NCI-H1092 (cell line): ENCODE measurements at regions not wholly inside any gene's neighbourhood (a gene's known extent, or its start where the extent isn't known, plus 50 kb on each side); places are given as distances from the start of the nearest gene placed in this dataset.

ENCODE experiments used
- DNase-seq: peaks from one replicate; lab custom pipeline; 2025; lab: John Stamatoyannopoulos, UW

DNA sequence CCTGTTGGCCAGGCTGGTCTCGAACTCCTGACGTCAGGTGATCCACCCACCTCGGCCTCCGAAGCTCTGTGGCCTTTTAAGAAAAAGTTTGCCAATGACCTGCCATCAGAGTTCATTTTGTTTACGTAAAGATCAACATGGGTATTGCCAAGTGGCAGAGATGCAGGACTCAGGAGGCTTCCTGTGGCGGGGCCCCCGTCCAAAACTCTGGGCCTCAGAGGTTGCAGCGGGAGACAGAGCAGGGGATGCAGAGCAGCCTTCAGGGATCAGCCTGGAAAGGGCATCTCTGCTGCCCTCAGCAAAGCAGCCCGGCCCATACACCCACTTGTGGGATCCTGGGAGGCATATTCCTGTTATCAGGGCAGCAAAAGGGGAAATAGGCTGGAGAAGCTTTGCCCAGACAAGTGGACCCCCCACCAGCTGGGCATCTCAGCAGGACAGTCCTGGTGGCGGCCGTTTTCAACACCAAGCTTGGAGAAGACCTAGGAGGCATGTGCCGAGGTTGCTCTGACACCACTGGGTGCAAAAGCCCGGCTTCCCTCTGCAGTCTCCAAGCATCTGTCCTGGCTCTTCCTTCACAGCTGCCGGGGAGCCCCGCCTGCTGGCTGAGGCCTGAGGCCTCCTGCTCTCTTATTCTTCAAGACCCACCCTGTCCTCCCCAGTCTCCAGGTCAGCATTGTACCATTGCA is 1152.4 kb downstream of the BRD1 start:
- DNase-seq, result no peak

DNA sequence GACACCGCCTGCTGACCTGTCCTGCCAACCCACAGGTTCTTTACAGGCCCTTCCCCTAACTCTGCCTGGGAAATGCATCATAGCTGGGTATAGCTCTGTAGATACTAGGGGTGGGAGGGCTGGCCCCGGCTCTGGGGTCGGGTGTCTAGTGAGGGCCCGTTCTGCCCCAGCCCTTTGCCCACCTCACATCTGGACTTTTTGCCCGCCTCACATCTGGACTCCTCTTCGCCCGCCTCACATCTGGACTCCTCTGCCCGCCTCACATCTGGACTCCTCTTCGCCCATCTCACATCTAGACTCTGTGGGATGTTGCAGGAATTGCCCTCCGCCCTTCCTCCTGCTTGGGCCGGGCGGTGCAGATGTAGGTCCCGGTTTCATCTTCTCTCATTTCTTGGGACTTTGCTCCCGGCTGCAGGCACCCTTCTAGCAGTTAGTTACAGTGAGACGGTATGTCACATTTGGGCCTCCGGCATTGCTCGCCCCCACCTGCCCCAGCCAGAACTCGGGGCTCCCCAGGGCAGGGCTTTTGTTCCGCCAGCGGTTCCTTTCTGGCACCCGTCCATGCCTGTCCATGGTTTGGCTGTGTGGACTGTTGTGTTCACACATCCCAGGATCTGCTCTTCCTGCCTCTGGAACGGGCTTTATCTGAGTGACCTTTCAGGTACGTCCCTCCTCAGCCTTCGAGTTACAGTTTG is 1153.7 kb downstream of the BRD1 start:
- no peak for DNase-seq

DNA sequence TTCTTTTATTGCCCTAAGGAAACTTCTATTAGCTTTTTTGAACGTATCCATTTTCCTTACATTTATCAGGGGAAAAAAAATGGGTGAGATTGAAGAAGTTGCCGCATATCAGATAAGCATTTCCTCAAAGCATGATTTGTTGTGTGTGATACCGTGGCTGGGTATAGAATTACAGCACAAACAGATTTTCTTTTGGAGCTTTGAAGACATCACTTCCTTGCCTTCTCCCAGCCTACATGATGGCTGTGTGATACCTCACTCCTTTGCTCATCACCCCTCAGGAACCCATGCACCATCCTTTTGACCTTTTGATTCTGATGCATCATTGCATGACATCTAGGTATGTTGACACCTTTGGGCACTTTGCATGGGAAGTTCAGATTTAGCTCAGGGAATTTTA is 1155.3 kb downstream of the BRD1 start:
- no peak for DNase-seq

DNA sequence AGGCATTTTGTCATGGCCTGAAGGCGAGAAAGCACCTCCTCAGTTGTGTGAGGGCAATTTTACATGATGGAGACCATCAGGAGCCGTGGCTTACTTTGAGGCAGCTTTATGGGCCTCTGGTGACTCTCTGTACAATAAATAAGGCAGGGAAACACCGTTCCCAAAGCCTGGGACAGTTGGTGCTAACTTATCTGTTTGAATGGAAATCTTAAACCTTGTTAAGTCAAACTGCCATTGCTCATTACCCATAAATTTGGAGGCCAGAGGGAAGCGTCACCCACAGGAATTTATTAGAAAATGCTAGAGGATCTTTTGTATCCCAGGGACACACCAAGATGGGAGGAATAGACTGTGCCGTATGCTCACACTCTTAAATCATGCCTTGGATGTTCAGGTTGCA is 1156.9 kb downstream of the BRD1 start:
- DNase-seq, result no peak

DNA sequence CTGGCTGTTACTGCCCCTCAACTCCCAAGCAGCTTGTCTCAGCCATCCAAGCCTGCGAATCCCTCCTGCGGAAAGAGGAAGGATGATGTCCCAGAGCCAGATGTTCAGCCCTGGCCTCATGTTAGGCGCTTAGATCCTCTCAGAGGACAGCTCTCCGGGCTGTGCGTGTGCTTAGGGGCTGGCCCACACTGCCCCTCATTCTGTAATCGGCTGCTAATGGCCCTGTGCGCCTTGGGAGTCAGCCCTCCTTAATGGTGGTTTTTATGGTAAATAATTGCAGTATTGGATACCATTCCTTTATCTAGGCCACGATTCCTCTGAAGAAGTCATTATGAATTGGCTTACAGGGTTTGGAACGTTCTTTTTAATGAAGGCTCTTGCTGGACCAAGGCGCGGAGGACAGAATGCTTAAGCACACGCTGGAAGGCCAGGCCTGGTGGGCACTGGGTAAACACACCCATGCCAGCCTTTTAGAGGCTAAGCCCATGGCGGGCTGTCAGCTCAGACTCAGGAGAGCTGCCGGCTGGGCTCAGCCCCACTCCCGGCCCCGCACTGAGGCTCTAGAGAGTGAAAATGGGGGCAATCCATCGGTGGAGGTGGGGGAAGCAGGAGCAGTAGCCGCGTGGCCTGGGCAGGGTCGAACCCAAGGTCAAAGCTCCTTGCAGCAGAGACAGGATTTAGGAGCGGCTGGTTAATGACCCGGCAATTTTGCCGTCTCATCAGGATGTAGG is 1157.5 kb downstream of the BRD1 start:
- no peak for DNase-seq

DNA sequence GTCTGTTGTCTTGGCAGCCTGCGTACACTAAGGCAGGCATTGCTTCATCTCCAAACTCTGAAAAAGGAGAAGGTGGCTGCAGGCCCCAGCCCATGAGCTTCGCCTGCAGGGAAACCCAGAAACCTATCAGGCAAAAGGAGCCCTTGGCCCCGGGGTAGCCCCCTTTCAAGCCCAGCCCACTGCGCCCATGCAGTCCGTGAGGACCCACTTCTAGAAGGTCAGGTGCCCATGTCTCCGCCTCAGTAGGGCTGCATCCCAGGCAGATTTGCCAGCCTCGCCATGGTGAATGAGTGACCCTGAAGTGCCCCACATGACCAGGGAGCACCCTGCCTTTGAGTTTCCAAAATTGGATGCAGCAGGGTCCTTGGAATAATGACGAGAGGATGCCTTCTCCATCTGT is 1158.4 kb downstream of the BRD1 start:
- DNase-seq, result no peak

DNA sequence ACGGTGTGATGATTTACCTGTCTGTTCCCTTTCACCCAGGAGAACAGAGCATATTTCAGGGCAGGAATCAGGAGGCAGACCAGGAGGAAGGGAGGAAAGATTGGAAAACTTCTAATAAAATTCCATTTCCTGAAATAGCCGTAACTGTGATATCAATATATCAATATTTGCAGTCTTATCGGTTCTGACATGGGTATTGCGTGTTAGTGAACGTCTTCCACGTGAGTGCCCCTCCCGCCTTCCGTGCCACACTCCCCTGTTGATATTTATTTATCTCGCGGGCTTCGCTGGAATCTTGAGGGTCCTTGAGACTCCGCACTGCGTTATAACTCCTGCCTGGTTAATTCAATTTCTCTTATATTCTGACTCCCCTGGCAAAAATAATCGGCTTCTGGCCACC is 1160.4 kb downstream of the BRD1 start:
- no peak for DNase-seq

DNA sequence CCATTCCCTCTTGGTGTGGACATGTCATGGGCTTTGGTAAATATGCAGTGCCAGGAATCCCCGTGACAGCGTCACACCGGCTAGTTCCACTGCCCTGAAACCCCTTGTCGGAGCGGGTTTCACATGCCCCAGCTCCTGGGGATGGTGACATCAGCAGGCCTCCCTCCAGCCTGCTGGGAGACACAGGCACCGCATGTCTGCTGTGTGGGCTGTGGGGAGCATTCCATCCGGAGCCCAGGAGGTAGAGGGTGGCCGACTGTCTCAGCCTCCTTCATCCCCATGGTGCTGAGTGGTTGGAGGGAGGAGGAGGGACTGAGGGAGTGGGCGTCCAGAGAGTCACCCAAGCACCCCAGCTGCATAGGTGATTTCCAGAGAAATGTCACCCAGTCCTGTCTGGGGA is 1161.1 kb downstream of the BRD1 start:
- no peak for DNase-seq

DNA sequence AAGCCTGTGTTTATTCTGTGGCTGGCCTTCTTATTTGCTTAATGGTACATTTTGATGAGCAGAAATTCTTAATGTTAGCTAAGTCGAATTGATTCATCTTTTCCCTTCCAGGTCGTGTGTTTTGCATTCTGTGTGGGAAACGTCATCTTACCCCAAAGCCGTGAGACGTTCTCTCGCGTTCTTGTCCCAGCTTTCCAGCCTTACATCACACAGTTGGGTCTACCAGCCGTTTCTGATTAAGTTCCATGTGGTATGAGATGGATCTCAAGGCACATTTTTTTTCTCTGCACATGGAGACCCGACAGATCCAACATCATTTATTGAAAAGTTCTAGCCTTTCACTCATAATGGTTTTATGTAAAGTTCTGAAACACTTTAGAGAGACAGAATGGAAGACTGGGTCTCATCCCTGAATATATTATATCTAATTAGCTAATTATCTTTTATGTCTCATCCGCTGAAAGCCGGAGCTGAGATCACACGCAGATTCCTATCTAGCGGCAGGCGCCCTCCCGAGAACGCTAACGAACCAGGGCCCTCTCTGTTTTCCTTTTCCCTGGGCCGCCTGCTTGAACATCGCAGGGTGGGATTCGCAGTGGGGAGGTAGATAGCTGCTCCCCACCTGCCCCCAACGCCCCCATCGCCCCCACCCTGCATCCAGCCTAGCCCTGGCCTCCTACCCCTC is 1162.2 kb downstream of the BRD1 start:
- no peak for DNase-seq

DNA sequence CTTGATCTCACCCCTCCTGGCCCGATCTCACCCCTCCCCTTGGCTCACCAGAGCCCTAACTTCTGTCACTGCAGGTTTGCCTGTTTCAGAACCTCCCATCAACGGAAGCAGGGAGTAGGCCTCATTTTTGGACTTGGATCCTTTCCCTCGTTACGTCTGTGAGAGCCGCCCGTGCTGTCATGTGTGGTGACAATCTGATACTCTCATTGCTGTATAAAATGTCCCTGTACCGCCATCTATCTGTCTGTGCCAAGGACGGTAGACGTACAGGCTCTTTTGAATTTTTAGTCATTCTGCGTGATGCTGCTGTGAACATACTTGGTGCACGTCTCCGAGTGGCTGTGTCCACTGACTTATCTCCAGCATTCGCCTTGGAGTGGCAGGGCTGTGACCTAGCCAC is 1163.1 kb downstream of the BRD1 start:
- DNase-seq, result no peak

DNA sequence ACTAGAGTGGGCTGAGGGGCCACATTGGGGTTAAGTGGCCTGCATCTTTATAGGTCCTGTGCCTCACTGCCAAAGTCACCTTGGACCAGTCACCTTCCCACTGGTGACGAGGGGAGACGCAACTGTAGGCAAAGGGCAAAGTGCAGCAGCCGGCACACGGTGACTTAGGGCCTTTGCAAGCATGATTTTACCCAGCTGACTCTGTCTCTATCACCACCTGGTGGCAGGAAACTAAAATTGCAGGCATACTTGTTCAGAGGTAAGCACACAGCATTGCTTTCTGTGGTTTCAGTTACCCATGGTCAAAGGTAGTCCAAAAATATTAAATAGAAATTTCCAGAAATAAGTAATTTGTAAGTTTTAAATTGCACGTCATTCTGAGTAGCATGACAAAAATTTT is 1164.4 kb downstream of the BRD1 start:
- DNase-seq, result no peak

DNA sequence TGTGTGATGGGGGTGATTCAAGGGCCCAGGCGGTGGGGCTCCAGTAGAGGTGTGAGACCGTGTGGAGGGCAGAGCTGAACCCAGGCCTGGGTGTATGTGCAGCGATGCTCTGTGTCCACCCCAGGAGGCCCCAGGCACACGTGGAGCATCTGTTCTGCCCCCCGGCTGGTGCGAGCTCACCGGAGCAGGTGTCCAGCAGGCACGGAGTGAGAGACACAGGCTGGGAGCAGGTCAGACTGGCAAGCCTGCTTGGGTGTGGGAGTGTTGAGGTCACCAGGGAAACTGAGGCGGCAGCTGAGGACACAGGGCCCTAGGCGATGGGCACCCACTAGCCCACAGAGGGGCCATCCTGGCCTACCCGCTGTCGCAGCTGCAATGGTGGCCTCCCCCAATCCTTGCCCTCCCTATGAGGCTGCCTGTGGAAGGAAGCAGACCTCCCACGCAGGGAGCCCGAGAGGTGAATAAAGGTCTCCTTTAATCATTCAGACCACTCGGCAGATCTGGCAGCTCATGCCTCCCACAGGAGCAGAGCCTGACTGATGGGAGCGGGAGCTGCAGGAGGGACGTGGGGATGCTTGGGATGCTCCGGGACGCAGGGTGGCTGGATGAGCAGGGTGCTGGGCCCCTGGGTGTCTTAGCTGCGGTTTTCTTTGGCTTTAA is 1165.1 kb downstream of the BRD1 start:
- no peak for DNase-seq

DNA sequence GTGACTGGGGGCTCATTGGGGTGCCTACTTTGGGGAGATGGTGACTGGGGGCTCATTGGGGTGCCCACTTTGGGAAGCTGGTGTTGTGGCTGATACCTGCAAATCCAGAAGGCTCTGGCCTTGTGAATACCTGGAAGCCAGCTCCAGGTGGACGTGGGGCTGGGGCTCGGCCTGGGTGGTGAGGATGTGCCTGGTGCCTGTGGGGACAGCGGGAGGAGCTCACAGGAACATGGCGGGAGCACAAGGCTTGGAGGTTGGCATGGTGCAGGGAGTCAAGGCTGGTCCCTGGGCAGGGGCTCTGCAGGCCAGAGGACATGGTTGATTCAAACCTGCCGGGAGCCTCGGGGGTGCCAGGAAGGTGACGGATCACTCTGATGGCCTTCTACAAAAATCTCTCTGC is 1165.7 kb downstream of the BRD1 start:
- no peak for DNase-seq

DNA sequence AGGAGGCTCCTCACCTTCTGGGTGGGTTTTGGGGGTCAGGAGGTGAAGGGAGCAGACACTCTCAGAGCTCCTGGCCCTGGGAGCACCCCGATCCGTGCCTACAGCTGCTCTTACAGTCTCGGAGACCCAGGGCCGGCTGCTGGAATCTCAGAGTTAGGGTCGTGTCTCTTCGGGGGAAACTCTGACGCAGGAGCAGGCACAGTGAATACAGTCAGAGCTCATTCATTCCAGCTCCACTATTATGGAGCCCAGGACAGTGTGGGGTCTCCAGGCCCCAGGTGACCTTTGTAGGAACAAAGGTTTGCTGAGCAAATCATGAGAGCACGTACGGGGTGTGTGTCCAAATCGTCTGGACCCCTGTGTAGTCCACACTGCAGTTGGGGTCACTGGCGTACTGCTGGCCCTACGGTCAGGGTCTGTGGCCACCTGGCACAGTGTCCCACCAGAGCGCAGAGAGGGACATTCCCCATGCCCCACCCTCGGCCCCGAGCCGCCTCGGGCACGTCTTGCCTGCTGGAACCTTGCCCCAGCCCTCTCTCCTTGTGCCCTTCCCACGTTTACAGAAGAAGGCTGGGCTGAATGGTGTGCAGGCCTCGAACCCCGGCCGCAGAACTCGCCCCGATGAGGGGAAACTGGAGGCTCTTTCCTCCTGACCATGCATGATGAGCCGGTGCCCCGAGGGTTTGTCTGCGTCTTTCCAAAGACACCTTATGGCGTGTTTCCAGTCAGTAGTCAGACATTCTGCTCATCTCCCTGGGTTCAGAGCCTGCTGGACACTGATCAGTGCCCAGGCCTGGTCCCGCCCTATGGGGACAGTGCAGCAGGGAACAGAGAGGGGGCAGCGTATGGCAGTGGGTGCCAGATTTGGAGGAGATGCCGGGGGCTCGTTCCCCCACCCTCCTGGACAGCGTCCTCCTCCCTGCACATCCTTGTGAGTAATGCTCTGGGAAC is 1166.6 kb downstream of the BRD1 start:
- DNase-seq, result no peak

DNA sequence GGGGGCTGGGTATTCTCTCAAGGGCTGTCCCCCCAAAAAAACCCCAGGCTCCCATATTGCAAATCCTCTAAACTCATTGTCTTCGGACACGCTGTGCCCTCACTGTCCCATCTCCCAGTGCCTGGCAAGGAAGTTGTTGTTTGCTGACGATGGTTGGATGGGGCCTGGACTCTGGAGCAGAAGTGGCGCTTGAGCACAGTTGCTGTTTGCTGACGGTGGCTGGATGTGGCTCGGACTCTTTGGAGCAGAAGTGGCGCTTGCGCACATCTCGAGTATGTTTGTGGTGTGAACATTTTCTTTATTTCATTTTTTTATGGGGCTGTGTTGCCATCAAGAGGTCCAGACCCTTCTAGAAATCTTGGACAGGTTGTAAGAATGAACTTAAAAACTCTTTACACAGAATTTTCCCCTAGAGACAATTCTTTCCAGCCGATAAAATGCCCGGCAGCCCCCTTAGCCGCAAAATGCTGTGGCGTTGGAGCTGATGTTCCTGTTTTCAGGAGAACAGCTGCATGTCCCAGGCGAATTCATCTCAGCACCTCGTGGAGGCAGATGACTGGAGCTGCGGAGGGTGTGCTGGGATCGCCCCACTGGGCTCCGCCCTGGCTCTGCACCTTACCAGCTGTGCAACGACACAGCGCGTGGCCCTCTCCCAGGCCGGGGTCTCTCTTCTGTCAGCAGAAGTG is 1167.4 kb downstream of the BRD1 start:
- no peak for DNase-seq

DNA sequence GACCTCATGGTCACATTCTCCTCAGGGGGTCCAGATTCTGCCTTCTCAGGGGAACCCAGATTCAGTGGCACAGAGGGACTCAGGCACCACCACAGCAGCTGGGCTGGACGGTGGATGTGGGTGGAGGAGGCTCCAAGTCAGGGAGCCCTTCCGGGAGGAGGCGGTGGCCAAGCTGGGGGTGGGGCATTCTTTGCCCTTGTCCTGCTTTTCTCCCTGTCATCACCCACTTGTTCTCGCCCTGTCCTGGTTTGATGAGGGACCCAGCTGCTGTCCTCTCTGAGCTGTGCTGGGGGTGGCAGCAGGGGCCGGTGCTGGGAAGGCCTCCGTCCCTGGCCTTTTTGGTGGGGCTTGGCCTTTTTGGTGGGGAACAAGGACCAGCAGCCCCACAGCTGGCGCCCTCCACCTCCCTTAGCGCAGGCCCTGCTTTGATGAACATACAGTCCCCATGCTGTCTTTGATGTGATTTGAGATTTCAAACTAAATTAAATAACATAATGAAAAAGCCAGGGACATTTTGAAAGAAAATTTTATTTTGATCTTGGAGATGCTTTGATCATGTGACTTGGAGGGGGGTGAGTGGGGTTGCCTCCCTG is 1168.2 kb downstream of the BRD1 start:
- no peak for DNase-seq

DNA sequence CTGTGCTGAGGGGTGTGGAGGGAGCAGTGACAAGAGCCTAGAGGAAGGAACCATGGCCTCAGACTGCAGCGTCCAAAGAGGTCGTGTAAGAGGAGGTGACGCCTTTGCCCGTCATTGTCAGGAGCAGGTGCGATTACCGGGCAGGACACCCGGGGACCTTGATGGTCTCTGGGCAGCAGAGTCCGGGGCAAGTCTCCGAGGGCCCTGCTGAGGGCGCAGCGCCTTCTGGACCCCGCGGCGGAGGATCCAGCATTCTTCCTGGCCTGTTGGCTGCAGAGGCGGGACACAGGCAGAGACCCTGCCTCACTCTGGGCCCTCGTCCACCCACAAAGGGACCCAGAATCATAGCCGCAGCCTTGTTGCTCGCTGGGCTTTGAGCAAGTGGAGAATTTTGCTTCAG is 1168.8 kb downstream of the BRD1 start:
- no peak for DNase-seq

DNA sequence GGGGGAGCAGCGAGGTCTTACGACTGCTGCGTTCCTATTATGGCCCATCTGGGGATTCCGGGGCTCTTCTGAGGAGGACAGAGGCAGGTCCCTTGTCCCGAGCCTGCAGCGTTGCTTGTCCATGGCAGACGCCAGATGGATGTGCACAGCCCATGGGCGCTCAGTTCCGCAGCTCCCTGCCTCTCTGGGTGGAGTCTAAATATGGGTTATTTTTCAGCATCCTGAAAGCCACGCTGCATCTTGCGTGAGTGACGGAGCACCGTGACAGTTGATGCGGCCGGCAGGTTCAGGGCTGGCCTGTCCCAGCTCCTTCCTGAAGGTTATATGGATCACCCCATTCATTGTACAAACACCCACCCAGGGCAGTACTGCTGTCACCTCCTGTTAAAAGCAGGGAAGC is 1169.4 kb downstream of the BRD1 start:
- no peak for DNase-seq

DNA sequence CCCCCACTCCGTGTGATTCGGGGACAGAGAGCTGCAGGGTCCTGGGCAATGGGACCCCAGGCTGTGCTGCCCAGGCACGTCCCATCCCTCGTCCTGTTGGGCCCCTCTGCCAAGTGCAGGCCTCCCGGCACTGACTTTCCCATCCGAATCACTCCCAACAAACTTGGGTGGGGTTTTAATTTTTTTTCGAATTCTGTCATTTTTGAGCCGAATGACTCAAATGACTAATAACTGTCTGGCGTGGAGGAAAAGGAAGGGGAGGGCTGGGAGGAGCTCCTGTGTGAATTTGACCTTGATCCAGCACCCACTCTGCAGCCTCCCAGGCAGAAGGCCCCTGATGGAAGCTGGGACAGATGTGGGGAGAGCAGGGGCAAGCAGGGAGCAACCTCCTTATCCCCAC is 1173.2 kb downstream of the BRD1 start:
- no peak for DNase-seq

DNA sequence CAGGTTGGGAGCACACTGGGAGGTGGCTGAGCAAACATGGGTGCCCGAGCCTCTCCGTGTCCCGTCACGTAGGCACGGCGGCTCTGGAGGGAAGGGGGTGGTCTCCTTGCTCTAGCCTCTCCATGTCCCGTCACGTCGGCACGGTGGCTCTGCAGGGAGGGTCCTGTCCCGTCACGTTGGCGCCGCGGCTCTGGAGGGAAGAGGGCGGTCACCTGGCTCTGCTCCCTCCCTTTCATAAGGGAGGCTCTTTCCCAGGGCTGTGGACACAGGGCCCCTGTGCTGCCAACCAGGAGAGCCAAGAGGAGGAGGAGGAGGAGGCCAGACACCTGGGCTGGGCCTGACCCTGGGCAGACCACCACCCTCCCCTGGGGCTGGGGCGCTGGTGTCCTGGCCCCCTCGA is 1173.7 kb downstream of the BRD1 start:
- no peak for DNase-seq
